Adrenal gland (tissue), 5 donors: ENCODE measurements at regions not wholly inside any gene's neighbourhood (a gene's known extent, or its start where the extent isn't known, plus 50 kb on each side); places are given as distances from the start of the nearest gene placed in this dataset.
"Not testable (repeated sequence)": the region's sequence is repeated elsewhere in the genome, so short reads cannot be mapped to it uniquely, and the experiment has no call there.

Experiments used
- CTCF ChIP-seq, 6 experiments: fragments of 450-650 bp in 4 of 6; fragments of 200-600 bp in 2 of 6; sonication (generic) in 1 of 6; IDR thresholded peaks; 1 replicate in 5 of 6; 2 replicates in 1 of 6; pipeline versions ENCODE4 v1.5.1 to v1.8.0; 2016 to 2021; ENCODE audit warnings: antibody characterized with exemption in 6 of 6, mild to moderate bottlenecking in 2 of 6, moderate library complexity in 1 of 6
- POLR2A ChIP-seq, 2 donors: fragments of 450-650 bp; IDR thresholded peaks; one replicate each; pipeline ENCODE4 v1.6.1; 2017; ENCODE audit warnings: antibody characterized with exemption in 2 of 2, mild to moderate bottlenecking in 2 of 2, moderate library complexity in 1 of 2
- donor health status: DM: no; HTN: no; CAD: no.

GRCh38 chr6:61142261-61142660 lies 1143.8 kb downstream of the KHDRBS2 start:
- not testable (repeated sequence) for TF ChIP-seq CTCF, POLR2A (IDR thresholded peaks at IDR 0.05)
